Keratinocyte (primary cell): ENCODE measurements at regions not wholly inside any gene's neighbourhood (a gene's known extent, or its start where the extent isn't known, plus 50 kb on each side); places are given as distances from the start of the nearest gene placed in this dataset.

Experiments
- DNase-seq: peaks from one replicate; pipeline ENCODE4 v3.0.0-alpha.2; 2011; ENCODE audit warnings: low read depth, missing footprints, low spot score
- FAIRE-seq: peaks from 2 replicates; lab custom pipeline; 2011; peaks lifted over from hg19 to GRCh38; lab: Jason Lieb, UNC
- H2AFZ ChIP-seq: 2 replicates; pipeline ENCODE4 v1.6.0; 2012; ENCODE audit warnings: low read length, control low read depth, inconsistent platforms; ENCODE audit not compliant: control insufficient read depth
- H3K27ac ChIP-seq: 2 replicates; pipeline ENCODE4 v1.5.1; 2011; ENCODE audit warnings: low read length; ENCODE audit not compliant: control insufficient read depth, insufficient read depth
- H3K27me3 ChIP-seq: 3 replicates; pipeline ENCODE4 v1.6.0; 2011; ENCODE audit warnings: low read length; ENCODE audit not compliant: control insufficient read depth, insufficient read depth; ENCODE audit errors: extremely low read depth
- H3K36me3 ChIP-seq, 2 experiments: 2 replicates in 1 of 2; 3 replicates in 1 of 2; pipeline ENCODE4 v1.5.1; 2011; ENCODE audit warnings: low read length in 2 of 2, mild to moderate bottlenecking in 1 of 2; ENCODE audit not compliant: control insufficient read depth in 2 of 2, insufficient read depth in 2 of 2; ENCODE audit errors: extremely low read depth in 1 of 2
- H3K4me1 ChIP-seq: 3 replicates; pipeline ENCODE4 v1.5.1; 2011; ENCODE audit warnings: low read length; ENCODE audit not compliant: control insufficient read depth, insufficient read depth; ENCODE audit errors: extremely low read depth
- H3K4me2 ChIP-seq: 3 replicates; pipeline ENCODE4 v1.6.0; 2011; ENCODE audit warnings: low read depth, low read length; ENCODE audit not compliant: control insufficient read depth, insufficient read depth; ENCODE audit errors: extremely low read depth
- H3K4me3 ChIP-seq, 3 experiments: fragments of 200-600 bp in 1 of 3; sonication (generic) in 1 of 3; 2 replicates in 2 of 3; 3 replicates in 1 of 3; pipeline ENCODE4 v1.5.1; 2011 to 2016; ENCODE audit warnings: low read length in 3 of 3, mild to moderate bottlenecking in 3 of 3, control low read depth in 2 of 3, inconsistent platforms in 1 of 3, low read depth in 1 of 3, mixed read lengths in 1 of 3, mixed run types in 1 of 3, moderate library complexity in 1 of 3; ENCODE audit not compliant: control insufficient read depth in 2 of 3, insufficient read depth in 2 of 3; ENCODE audit errors: extremely low read depth in 1 of 3
- H3K79me2 ChIP-seq: 2 replicates; pipeline ENCODE4 v1.6.0; 2012; ENCODE audit warnings: low read length; ENCODE audit not compliant: control insufficient read depth, insufficient read depth
- H3K9ac ChIP-seq: 3 replicates; pipeline ENCODE4 v1.6.0; 2011; ENCODE audit warnings: low read length; ENCODE audit not compliant: control insufficient read depth, insufficient read depth; ENCODE audit errors: extremely low read depth
- H3K9me1 ChIP-seq: 3 replicates; pipeline ENCODE4 v1.6.0; 2011; ENCODE audit warnings: low read length; ENCODE audit not compliant: control insufficient read depth, insufficient read depth; ENCODE audit errors: extremely low read depth
- H3K9me3 ChIP-seq: 2 replicates; pipeline ENCODE4 v1.5.1; 2012; ENCODE audit warnings: low read depth, low read length; ENCODE audit not compliant: control insufficient read depth
- H4K20me1 ChIP-seq: 3 replicates; pipeline ENCODE4 v1.6.0; 2011; ENCODE audit warnings: low read length; ENCODE audit not compliant: control insufficient read depth, insufficient read depth; ENCODE audit errors: extremely low read depth
- CTCF ChIP-seq, 3 experiments: IDR thresholded peaks in 1 of 3; conservative IDR thresholded peaks in 1 of 3; optimal IDR thresholded peaks in 1 of 3; 2 replicates in 2 of 3; 3 replicates in 1 of 3; pipeline versions ENCODE3 to v1.5.1; 2011; ENCODE audit warnings: low read length in 3 of 3, mild to moderate bottlenecking in 3 of 3, moderate library complexity in 2 of 3, control low read depth in 1 of 3, inconsistent platforms in 1 of 3; ENCODE audit not compliant: insufficient read depth in 2 of 3; ENCODE audit errors: extremely low read depth in 1 of 3
- EZH2 ChIP-seq: IDR thresholded peaks from one replicate; pipeline ENCODE4 v1.6.1; 2012; ENCODE audit warnings: inconsistent platforms, mild to moderate bottlenecking, low read length, moderate library complexity
- dilution Hi-C: fragments of 300-500 bp; cut with MboI; formaldehyde crosslinking; loops from one replicate; pipeline ENCODE4 v1.7.0; 2020; ENCODE audit warnings: low sequenced_read_pairs; ENCODE audit not compliant: extremely low pct_ligation_motif_present

- no peak overlapping the region for H3K4me3 ChIP-seq
- H3K4me1 ChIP-seq = no peaks in the 10 kb centered on the region
- H3K79me2 ChIP-seq = no peaks in the 10 kb centered on the region
- no peak overlapping the region for H3K27ac ChIP-seq
- H3K4me2 ChIP-seq = no peak overlapping the region
- no peak for TF ChIP-seq CTCF (optimal IDR thresholded peaks at IDR 0.05 in 1 of 3, IDR thresholded peaks at IDR 0.05 in 1 of 3, conservative IDR thresholded peaks at IDR 0.05 in 1 of 3; ENCODE audit: extremely low read depth in 1 of 3, insufficient read depth in 2 of 3, low read length in 3 of 3)
- no peak for TF ChIP-seq EZH2
- no peaks in the 10 kb centered on the region for H3K36me3 ChIP-seq
- FAIRE-seq = no peak
- no peak overlapping the region for H3K9ac ChIP-seq
- no peaks in the 10 kb centered on the region for H3K9me1 ChIP-seq
- no peaks in the 10 kb centered on the region for H3K9me3 ChIP-seq
- H3K27me3 ChIP-seq = no peaks in the 10 kb centered on the region
- no peaks in the 10 kb centered on the region for H4K20me1 ChIP-seq
- dilution Hi-C loops = no loop called here
- DNase-seq = no peak
- no peak overlapping the region for H2AFZ ChIP-seq
Measured at GRCh38 chr4:23970201-23970850, 80.5 kb upstream of the PPARGC1A start.

- H2AFZ ChIP-seq = no peak overlapping the region
- FAIRE-seq (no peak), DNase-seq (no peak)
- no peaks in the 10 kb centered on the region for H3K4me1 ChIP-seq
- TF ChIP-seq CTCF (optimal IDR thresholded peaks at IDR 0.05 in 1 of 3, IDR thresholded peaks at IDR 0.05 in 1 of 3, conservative IDR thresholded peaks at IDR 0.05 in 1 of 3; ENCODE audit: extremely low read depth in 1 of 3, insufficient read depth in 2 of 3, low read length in 3 of 3) (no peak), EZH2 (no peak)
- H3K9ac ChIP-seq = no peak overlapping the region
- dilution Hi-C loops = no loop called here
- H3K27me3 ChIP-seq = no peaks in the 10 kb centered on the region
- no peak overlapping the region for H3K4me2 ChIP-seq
- H3K9me1 ChIP-seq = no peaks in the 10 kb centered on the region
- H4K20me1 ChIP-seq = no peaks in the 10 kb centered on the region
- no peaks in the 10 kb centered on the region for H3K79me2 ChIP-seq
- H3K27ac ChIP-seq = no peak overlapping the region
- H3K36me3 ChIP-seq = no peaks in the 10 kb centered on the region
- no peak overlapping the region for H3K4me3 ChIP-seq
- H3K9me3 ChIP-seq = no peaks in the 10 kb centered on the region
Measured at GRCh38 chr4:23969635-23970145, 79.8 kb upstream of the PPARGC1A start.
